HCT116 (cell line): ENCODE measurements at regions not wholly inside any gene's neighbourhood (a gene's known extent, or its start where the extent isn't known, plus 50 kb on each side); places are given as distances from the start of the nearest gene placed in this dataset.

Experiments
- ATAC-seq: fragments of 200-7000 bp; cut with Tn5 transposase; 2 replicates; pipeline ENCODE4 v1.9.1; 2020; ENCODE audit warnings: mild to moderate bottlenecking, moderate library complexity
- BruUV-seq: library from RNA; stranded (reverse); fragments of 400-500 nt; replicated peaks from 2 replicates; lab custom pipeline; 2021; lab: Mats Ljungman, UMichigan
- CTCF ChIA-PET: fragments of 300-600 bp; sonication (Branson Sonifier 250); formaldehyde crosslinking; loops from one replicate; lab custom pipeline; 2021; ENCODE audit warnings: antibody characterized with exemption; lab: Charles Lee
- POLR2A ChIA-PET: fragments of 300-600, 350-600 bp; sonication (Branson Sonifier 250); formaldehyde crosslinking; loops from one replicate; lab custom pipeline; 2021; ENCODE audit warnings: antibody characterized with exemption; lab: Charles Lee
- RAD21 ChIA-PET, 2 experiments: fragments of 300-600 bp; sonication (Branson Sonifier 250); formaldehyde crosslinking; loops; one replicate each; lab custom pipeline; 2023; ENCODE audit warnings: low total read pairs in 2 of 2; ENCODE audit not compliant: uncharacterized antibody in 2 of 2, unreplicated experiment in 2 of 2, low non-redundant PET in 1 of 2; lab: Charles Lee
- DNase-seq: peaks from one replicate; pipeline ENCODE4 v3.0.0-alpha.2; 2010; ENCODE audit warnings: low read depth, low spot score
- H2AFZ ChIP-seq: fragments of 200-600 bp; shearing (Covaris generic), sonication (generic); 2 replicates; pipeline ENCODE4 v1.6.1; 2017; ENCODE audit warnings: low read depth, mixed run types, mixed read lengths, antibody characterized with exemption, low read length; ENCODE audit not compliant: poor library complexity, severe bottlenecking
- H3K27ac ChIP-seq: 2 replicates; pipeline ENCODE4 v1.5.1; 2012; ENCODE audit warnings: low read depth, low read length
- H3K27me3 ChIP-seq: fragments of 200-600 bp; sonication (generic); 2 replicates; pipeline ENCODE4 v1.6.1; 2016; ENCODE audit warnings: mixed run types, low read length, mixed read lengths; ENCODE audit not compliant: insufficient read depth
- H3K36me3 ChIP-seq, 2 experiments: fragments of 200-500 bp in 1 of 2; fragments of 200-600 bp in 1 of 2; sonication (Bioruptor generic) in 1 of 2; sonication (generic) in 1 of 2; 2 replicates each; pipeline versions ENCODE4 v1.5.1 to v1.6.1; 2014 to 2016; ENCODE audit warnings: low read length in 2 of 2, inconsistent platforms in 1 of 2, mixed read lengths in 1 of 2, mixed run types in 1 of 2; ENCODE audit not compliant: insufficient read depth in 2 of 2, control insufficient read depth in 1 of 2
- H3K4me1 ChIP-seq, 2 experiments: fragments of 200-600 bp in 1 of 2; sonication (generic) in 1 of 2; 2 replicates each; pipeline versions ENCODE4 v1.5.1 to v1.6.1; 2012 to 2017; ENCODE audit warnings: low read length in 2 of 2, inconsistent platforms in 1 of 2, mild to moderate bottlenecking in 1 of 2, mixed read lengths in 1 of 2, mixed run types in 1 of 2, moderate library complexity in 1 of 2; ENCODE audit not compliant: insufficient read depth in 2 of 2, control insufficient read depth in 1 of 2
- H3K4me2 ChIP-seq: fragments of 200-600 bp; sonication (generic); 2 replicates; pipeline ENCODE4 v1.6.1; 2017; ENCODE audit warnings: mixed run types, low read length, mixed read lengths
- H3K4me3 ChIP-seq, 2 experiments: fragments of 200-600 bp in 1 of 2; sonication (generic) in 1 of 2; replicated peaks in 1 of 2; 2 replicates each; pipeline ENCODE4 v1.5.1; 2011 to 2016; ENCODE audit warnings: low read length in 2 of 2, control low read depth in 1 of 2, low read depth in 1 of 2, mild to moderate bottlenecking in 1 of 2, mixed read lengths in 1 of 2, mixed run types in 1 of 2
- H3K79me2 ChIP-seq: fragments of 200-600 bp; sonication (generic); 2 replicates; pipeline ENCODE4 v1.6.1; 2017; ENCODE audit warnings: mild to moderate bottlenecking, mixed run types, low read length, moderate library complexity, mixed read lengths; ENCODE audit not compliant: insufficient read depth
- H3K9ac ChIP-seq: fragments of 200-600 bp; sonication (generic); 2 replicates; pipeline ENCODE4 v1.6.1; 2016; ENCODE audit warnings: low read length, mixed read lengths
- H3K9me2 ChIP-seq: fragments of 200-600 bp; sonication (generic), shearing (Covaris generic); 2 replicates; pipeline ENCODE4 v1.6.1; 2017; ENCODE audit warnings: mixed run types, mild to moderate bottlenecking, moderate library complexity; ENCODE audit not compliant: insufficient read depth
- H3K9me3 ChIP-seq, 2 experiments: fragments of 200-500 bp in 1 of 2; fragments of 200-600 bp in 1 of 2; sonication (Bioruptor generic) in 1 of 2; sonication (generic) in 1 of 2; 2 replicates each; pipeline ENCODE4 v1.6.1; 2014 to 2017; ENCODE audit warnings: low read length in 2 of 2, mixed read lengths in 2 of 2, inconsistent platforms in 1 of 2, low read depth in 1 of 2, mild to moderate bottlenecking in 1 of 2, mixed run types in 1 of 2, moderate library complexity in 1 of 2; ENCODE audit not compliant: control insufficient read depth in 1 of 2, insufficient read depth in 1 of 2
- H4K20me1 ChIP-seq: fragments of 200-600 bp; sonication (generic), shearing (Covaris generic); 2 replicates; pipeline ENCODE4 v1.6.1; 2017; ENCODE audit warnings: mixed run types, mild to moderate bottlenecking, moderate library complexity; ENCODE audit not compliant: insufficient read depth
- ELF1 ChIP-seq: IDR thresholded peaks from 2 replicates; pipeline ENCODE4 v1.6.1; 2012; ENCODE audit warnings: low read depth, borderline replicate concordance
- POLR2A ChIP-seq: IDR thresholded peaks from 2 replicates; pipeline ENCODE4 v1.7.0; 2011; ENCODE audit warnings: borderline replicate concordance; ENCODE audit not compliant: insufficient read depth, insufficient read length; ENCODE audit errors: extremely low read depth
- RAD21 ChIP-seq: IDR thresholded peaks from 2 replicates; pipeline ENCODE4 v1.6.1; 2012; ENCODE audit warnings: low read depth, mild to moderate bottlenecking
- intact Hi-C: fragments of 100-400 bp; cut with micrococcal nuclease; formaldehyde crosslinking; loops from 2 replicates; pipeline ENCODE4 v1.10.0; 2022
- TF ChIP-seq, protein P1 (sequence below): IDR thresholded peaks from 2 replicates; pipeline ENCODE4 v1.6.1; 2011; ENCODE audit warnings: mild to moderate bottlenecking, low read length, moderate library complexity; ENCODE audit not compliant: insufficient replicate concordance; ENCODE audit errors: extremely low read depth
- TF ChIP-seq, protein P2 (sequence below): IDR thresholded peaks from 2 replicates; pipeline ENCODE4 v1.6.1; 2012
- TF ChIP-seq, protein P3 (sequence below): IDR thresholded peaks from 2 replicates; pipeline ENCODE4 v1.6.1; 2012; ENCODE audit warnings: low read depth
- TF ChIP-seq, protein P4 (sequence below), 3 experiments: fragments of 200-600 bp in 1 of 3; sonication (generic) in 1 of 3; IDR thresholded peaks in 2 of 3; conservative IDR thresholded peaks in 1 of 3; 2 replicates each; pipeline ENCODE4 v1.5.1; 2012 to 2017; ENCODE audit warnings: low read depth in 2 of 3, low read length in 2 of 3, antibody characterized with exemption in 1 of 3, borderline replicate concordance in 1 of 3, control low read depth in 1 of 3, mild to moderate bottlenecking in 1 of 3, mixed read lengths in 1 of 3, mixed run types in 1 of 3, moderate library complexity in 1 of 3; ENCODE audit not compliant: insufficient read depth in 1 of 3

DNA sequence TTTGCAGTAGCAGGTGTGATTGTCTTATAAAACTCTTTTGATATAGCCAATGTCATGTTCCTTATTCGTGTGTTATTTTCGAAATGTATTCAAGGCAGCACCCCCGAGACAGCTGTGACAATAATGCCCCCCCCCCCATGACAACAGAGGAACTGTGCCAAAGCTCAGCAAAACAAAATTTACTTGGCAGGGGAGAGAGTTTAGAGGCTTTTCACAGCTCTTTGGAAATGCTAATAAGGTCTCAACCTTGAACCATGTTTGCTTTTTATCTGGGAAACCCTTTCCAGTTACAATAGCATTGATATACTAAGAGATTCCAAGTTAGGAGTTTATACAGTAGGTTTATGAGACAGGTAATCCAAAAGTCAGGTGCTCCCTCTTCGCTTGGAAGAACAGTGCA lies 56.4 kb upstream of the USP44 start:
- Histone ChIP-seq H3K4me2 (no peak overlapping the region), H3K27me3 (no peaks in the 10 kb centered on the region), H3K9me2 (no peaks in the 10 kb centered on the region), H3K79me2 (no peaks in the 10 kb centered on the region), H3K9ac (no peak overlapping the region), H3K36me3 (no peaks in the 10 kb centered on the region), H3K4me3 (no peak overlapping the region), H3K9me3 (no peaks in the 10 kb centered on the region), H3K27ac (no peak overlapping the region), H3K4me1 (peaks cover 9 to 23% of the 10 kb centered on the region in 2 experiments), H4K20me1 (no peaks in the 10 kb centered on the region), H2AFZ (no peak overlapping the region)
- ChIA-PET RAD21 (no interaction called here), POLR2A (interaction anchor here (0.7 kb wide), 1 partner anchor 255 kb away, joined by 3 read pairs; no protein-coding TSS in a partner anchor), CTCF (no interaction called here)
- TF ChIP-seq, protein P1, sequence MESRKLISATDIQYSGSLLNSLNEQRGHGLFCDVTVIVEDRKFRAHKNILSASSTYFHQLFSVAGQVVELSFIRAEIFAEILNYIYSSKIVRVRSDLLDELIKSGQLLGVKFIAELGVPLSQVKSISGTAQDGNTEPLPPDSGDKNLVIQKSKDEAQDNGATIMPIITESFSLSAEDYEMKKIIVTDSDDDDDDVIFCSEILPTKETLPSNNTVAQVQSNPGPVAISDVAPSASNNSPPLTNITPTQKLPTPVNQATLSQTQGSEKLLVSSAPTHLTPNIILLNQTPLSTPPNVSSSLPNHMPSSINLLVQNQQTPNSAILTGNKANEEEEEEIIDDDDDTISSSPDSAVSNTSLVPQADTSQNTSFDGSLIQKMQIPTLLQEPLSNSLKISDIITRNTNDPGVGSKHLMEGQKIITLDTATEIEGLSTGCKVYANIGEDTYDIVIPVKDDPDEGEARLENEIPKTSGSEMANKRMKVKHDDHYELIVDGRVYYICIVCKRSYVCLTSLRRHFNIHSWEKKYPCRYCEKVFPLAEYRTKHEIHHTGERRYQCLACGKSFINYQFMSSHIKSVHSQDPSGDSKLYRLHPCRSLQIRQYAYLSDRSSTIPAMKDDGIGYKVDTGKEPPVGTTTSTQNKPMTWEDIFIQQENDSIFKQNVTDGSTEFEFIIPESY, result no peak
- TF ChIP-seq RAD21 (no peak), ELF1 (no peak), POLR2A (no peak)
- TF ChIP-seq, protein P2, sequence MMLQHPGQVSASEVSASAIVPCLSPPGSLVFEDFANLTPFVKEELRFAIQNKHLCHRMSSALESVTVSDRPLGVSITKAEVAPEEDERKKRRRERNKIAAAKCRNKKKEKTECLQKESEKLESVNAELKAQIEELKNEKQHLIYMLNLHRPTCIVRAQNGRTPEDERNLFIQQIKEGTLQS, result no peak
- TF ChIP-seq, protein P3, sequence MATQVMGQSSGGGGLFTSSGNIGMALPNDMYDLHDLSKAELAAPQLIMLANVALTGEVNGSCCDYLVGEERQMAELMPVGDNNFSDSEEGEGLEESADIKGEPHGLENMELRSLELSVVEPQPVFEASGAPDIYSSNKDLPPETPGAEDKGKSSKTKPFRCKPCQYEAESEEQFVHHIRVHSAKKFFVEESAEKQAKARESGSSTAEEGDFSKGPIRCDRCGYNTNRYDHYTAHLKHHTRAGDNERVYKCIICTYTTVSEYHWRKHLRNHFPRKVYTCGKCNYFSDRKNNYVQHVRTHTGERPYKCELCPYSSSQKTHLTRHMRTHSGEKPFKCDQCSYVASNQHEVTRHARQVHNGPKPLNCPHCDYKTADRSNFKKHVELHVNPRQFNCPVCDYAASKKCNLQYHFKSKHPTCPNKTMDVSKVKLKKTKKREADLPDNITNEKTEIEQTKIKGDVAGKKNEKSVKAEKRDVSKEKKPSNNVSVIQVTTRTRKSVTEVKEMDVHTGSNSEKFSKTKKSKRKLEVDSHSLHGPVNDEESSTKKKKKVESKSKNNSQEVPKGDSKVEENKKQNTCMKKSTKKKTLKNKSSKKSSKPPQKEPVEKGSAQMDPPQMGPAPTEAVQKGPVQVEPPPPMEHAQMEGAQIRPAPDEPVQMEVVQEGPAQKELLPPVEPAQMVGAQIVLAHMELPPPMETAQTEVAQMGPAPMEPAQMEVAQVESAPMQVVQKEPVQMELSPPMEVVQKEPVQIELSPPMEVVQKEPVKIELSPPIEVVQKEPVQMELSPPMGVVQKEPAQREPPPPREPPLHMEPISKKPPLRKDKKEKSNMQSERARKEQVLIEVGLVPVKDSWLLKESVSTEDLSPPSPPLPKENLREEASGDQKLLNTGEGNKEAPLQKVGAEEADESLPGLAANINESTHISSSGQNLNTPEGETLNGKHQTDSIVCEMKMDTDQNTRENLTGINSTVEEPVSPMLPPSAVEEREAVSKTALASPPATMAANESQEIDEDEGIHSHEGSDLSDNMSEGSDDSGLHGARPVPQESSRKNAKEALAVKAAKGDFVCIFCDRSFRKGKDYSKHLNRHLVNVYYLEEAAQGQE, result no peak
- TF ChIP-seq, protein P4, sequence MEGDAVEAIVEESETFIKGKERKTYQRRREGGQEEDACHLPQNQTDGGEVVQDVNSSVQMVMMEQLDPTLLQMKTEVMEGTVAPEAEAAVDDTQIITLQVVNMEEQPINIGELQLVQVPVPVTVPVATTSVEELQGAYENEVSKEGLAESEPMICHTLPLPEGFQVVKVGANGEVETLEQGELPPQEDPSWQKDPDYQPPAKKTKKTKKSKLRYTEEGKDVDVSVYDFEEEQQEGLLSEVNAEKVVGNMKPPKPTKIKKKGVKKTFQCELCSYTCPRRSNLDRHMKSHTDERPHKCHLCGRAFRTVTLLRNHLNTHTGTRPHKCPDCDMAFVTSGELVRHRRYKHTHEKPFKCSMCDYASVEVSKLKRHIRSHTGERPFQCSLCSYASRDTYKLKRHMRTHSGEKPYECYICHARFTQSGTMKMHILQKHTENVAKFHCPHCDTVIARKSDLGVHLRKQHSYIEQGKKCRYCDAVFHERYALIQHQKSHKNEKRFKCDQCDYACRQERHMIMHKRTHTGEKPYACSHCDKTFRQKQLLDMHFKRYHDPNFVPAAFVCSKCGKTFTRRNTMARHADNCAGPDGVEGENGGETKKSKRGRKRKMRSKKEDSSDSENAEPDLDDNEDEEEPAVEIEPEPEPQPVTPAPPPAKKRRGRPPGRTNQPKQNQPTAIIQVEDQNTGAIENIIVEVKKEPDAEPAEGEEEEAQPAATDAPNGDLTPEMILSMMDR (IDR thresholded peaks at IDR 0.05 in 2 of 3, conservative IDR thresholded peaks at IDR 0.05 in 1 of 3; ENCODE audit: borderline replicate concordance in 1 of 3, insufficient read depth in 1 of 3, low read depth in 2 of 3, low read length in 2 of 3), result no peak
- ATAC-seq (no peak), DNase-seq (no peak)
- BruUV-seq, result no TSS peak
- intact Hi-C loops, result no loop called here
